Midbrain (tissue), 1 donor: ENCODE measurements at regions not wholly inside any gene's neighbourhood (a gene's known extent, or its start where the extent isn't known, plus 50 kb on each side); places are given as distances from the start of the nearest gene placed in this dataset.
"Not testable (repeated sequence)": the region's sequence is repeated elsewhere in the genome, so short reads cannot be mapped to it uniquely, and the experiment has no call there.

Experiments used
- DNase-seq: peaks from one replicate; lab custom pipeline; 2025; lab: John Stamatoyannopoulos, UW

DNA sequence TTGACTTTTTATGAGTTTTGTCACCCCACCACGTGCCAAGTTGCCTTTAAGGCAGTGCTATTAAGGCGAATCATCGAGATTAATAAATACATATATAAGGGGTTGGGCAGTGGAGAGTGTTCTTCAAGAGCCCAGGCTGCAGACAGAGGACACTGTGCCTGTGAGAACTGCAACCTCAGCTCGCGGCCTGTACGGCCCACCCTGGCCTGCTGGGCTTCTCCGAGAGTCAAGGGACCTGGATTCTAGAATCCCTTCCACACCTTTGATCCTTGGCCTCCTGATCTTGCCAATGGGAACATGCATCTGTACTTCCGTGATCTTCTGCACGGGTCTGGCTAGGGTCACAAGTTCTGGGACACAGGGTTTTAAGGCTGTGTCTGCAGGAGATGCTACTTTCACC lies 54.5 kb downstream of the IRX5 start:
- DNase-seq: no peak

DNA sequence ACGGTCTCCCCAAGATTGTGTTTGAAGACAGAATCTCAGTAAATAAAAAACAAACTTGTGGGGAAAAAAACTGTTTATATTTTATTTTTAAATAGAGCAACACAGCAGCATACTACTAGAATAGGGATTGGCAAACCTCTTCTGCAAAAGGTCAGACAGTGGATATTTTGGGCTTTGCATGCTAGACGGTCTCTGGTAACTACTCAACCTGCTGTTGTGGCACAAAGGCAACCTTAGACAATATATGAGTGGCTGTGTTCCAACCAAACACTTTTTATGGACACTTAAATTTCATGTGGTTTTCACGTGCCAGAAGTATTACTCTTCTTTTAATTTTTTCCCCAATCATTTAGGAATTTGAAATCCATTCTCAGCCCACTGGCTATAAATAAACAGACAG lies 55.0 kb downstream of the IRX5 start:
- DNase-seq: no peak

DNA sequence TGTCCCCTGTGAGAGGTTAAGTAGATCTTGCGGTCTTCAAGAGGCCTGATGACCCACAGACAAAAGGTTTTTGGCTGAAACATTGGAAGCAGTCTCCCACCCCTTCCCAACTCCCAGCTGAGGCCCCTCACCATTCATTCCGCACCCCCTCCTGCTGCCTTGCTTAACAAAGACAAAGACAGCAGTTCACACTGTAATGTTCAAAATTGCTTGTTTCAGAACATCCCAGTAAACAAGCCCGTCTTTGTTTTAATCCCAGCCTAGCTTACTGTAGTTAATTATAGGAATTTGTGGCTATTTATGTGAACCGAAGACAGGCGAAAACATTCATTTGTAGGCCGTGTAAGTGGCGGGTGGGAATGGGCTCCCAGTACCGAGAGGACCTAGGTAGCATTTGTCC lies 55.7 kb downstream of the IRX5 start:
- DNase-seq: peak; percentile 35

DNA sequence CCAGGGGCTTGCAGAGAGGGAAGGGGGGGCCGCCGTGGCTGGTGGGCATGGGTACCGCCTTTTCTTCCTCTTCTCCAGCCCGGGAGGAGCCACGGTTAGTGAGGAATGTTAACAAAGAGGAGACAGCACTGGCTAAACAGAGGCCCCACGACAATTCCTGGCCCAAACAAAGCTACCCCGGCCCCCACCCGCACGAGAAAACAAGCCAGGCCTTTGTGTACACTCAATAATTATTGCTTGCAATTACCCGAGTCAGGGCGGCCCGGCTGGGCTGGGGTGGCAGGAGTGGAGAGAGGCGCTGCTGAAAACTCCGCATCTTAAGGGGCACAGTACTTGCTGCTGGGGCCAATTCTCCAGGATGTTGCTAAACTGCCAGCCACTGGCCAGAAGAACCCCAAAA lies 56.4 kb downstream of the IRX5 start:
- peak; percentile 74 for DNase-seq

DNA sequence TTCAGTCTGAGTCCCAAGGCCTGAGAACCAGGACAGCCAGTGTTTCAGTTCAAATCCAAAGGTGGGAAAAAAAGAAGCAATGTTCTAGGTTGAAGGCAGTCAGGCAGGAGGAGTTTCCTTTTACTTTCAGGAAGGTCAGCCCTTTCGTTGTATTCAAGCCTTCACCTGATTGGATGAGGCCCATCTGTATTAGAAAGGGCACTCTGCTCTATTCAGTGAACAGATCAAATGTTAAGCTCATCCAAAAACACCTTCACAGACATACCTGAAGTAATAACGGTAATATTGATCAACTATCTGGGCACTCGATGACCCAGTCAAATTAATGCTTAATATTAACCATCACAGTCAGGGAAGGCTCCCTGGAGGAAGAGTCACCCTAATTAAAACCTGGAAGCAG lies 60.9 kb downstream of the IRX5 start:
- no peak for DNase-seq

DNA sequence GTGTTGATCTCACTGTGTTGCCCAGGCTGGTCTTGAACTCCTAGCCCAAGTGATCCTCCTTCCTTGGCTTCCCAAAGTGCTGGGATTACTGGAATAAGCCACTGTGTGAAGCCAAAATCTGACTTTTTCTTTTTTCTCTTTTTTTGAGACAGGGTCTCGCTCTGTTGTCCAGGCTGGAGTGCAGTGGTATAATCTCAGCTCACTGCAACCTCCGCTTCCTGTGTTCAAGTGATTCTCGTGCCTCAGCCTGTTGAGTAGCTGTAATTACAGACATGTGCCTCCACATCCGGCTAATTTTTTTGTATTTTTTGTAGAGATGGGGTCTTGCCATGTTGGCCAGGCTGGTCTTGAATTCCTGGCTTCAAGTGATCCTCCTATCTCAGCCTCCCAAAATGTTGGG lies 61.3 kb downstream of the IRX5 start:
- DNase-seq: not testable (repeated sequence)

DNA sequence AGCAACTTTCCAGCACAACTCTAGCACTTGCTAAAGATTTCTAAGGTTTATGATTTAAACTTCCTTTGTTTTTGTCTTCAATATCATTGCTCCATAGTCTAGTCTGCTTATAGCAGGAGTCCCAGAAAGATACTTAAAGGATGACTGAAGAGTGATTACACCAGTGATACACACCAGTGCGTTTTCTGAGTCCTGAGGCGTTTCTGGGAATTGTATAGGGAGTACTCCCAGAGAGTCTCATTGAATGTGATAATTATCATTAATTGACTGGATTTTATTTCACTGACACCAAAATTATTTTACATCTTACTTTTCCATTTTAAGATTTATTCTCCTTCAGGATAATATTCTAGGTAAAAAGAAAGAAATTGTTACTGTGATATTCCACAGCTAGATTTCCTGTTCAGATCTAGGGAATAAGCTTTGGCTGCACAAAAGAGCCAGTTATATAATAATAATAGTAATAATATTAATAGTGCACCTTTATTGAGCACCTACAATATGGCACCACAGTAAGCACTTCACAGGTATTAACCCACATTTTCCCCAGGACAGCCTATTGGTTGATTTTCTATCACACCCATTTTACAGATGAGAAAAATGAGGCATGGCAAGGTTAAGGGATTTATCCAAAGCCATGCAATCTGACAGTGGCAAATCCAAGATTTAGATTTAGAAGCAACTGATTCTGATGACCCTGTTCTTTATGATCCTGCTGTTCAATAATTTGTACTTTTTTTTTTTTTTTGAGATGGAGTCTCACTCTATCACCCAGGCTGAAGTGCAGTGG lies 62.6 kb downstream of the IRX5 start:
- no peak for DNase-seq

DNA sequence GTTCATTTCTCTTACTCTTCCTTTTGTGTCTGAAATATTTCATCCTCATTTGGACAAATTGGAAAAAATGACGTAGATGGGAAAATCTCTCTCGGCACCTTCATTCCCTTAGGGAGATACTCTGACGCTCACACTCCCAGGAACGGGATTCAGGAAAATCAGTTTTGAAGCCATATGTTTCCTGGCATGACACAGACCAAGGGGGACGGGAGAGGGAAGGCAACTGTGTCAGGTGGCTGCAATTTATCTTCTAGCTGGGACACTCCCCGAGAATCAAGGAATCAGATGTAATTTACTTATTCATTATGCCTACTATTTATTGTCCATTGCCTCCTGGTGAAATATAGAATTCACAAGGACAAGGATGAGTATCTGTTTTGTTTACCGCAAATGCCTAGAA lies 65.5 kb downstream of the IRX5 start:
- DNase-seq: no peak

DNA sequence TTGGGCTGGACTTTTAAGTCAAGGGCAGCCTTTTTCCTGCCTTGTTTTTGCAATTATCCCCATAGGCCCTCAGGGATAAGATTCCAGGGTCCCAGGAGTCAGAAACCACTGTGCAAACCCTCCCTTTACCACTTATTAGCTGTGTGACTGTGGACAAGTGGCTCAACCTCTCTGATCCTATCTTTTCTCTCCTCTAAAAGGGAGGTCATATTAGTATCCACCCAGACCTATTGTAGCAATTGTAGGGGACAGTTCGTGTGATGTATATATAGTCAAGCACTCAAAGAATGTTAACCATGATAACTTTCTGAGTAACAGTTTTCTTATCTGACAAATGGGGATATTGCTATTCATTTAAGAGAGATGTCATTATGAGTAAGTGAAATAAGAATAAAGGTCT lies 68.2 kb downstream of the IRX5 start:
- no peak for DNase-seq

DNA sequence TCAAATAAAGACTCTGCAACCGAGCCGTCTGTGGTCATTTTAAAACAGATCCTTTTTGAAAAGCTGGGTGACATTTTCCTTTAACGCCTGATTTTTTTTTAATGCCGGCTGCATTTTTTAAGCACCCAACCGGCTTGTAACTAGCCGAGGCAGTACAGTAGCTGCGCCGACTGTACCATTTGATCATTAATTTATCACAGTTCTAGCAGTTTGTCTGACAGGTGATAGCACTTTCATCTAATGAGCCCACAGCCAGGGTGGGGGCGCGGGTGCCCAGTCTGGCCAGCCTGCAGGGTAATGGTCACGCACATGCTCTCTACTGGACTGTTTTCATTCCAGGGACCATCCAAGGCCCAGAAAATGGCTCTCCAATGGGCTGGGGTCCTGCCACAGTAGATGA lies 68.8 kb downstream of the IRX5 start:
- no peak for DNase-seq

DNA sequence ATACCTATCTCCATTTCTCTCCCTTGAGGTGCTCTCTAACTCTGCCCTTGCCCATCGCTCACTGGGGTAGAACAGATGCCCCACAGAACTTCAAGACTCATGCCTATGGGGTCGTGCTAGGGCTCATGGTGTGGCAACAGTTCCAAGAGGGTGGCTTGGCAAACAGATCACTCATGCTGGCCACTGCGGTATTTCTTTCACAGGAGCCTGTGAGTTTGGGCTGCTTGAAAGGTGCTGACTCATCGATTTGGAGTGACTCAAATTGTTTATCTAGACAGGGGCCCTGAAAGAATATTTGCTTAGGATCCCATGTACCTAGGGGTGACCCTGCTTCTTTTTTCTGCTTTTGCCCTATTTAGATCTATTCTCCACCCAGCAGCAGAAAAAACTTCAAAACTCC lies 69.9 kb downstream of the IRX5 start:
- DNase-seq: no peak

DNA sequence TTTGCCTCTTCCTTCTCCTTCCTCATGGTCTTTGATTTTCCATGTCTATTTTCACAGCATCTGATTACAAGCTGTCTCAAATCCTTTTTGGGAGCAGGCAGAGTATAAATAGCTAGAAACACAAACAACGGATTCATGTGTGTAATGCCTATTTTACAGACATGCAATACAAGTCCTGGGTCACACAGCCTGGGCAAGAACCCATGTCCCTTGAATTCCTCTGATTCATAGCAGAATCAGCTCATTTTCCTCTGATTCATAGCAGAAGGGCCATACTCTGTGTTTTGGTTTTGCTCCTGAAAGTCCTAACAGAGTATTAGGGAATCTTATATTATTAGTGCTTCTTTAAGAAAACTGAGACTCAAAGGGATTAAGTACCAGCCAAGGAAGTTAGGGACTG lies 71.3 kb downstream of the IRX5 start:
- no peak for DNase-seq

DNA sequence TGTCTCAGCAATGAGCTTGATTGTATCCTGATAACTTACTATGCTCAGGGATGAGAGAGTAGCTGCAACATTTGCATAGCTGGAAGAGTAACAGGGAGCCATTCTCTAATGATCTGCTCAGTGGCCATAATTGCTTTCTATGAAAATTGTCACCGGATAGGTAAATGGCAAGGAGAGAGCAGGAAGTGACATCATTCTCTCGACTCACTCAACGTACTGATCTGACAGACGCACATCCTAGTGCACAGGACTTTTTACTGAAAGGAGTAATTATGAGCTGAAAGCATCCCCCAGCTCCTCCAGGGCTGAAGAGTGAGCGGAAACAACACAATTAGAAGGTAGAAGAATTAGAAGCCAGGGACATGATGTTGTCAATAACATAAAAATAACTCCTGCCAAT lies 71.8 kb downstream of the IRX5 start:
- DNase-seq: no peak

DNA sequence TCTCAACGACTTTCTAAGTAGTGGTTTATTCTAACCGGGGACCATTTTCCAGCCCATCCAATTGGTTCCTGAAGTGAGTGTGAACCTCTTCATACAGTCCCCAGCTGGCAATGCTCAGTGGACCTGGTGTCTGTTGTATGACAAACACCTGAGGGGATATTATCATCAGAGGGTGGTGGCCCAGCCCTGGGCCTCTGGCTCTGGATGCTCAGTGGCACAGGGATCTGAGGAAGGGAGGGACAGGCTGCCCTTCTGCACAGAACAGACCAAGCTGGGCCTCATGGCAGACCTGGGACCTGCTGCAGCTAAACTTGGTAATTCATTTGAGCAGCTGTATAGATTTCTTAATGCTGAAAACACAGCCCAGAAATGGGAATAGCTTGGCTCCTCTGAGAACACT lies 72.6 kb downstream of the IRX5 start:
- no peak for DNase-seq

DNA sequence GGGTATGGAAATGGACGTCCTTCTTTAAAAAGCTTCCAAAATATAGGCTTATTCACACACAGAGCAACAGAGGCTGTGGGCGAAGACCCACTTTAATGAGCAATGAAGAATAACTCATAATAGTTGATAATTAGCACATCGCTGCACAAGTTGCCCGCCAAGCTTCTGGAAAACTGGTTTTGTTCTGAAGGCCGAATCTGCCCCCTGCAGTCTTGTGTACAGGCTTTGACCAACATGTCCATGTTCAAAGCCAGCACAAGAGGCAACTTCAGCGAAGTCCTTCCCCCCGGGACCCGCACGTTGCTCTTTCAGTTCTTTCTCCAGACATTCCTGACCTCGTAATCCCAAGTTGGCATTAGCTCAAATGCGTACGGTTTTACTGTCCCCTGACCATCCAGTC lies 73.3 kb downstream of the IRX5 start:
- peak; percentile 36 for DNase-seq

DNA sequence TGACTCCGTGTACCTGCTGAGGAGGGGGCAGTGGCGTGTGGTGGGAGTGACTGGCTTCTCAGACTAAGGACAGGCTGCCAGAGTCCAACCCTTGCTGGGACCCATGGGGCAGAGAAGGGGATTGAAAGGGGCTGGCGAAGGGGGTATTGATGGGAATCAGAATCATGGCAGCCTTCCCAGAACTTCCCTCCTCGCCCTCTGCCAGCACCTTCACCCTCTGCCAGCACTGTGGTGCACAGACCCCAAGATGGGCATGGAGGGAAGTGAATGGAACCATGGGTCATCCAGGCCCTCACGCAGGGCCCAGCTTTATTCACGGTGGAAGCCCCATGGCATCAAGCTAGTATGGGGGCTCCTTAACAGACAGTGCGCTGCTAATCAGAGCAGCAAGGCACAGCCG lies 76.8 kb downstream of the IRX5 start:
- DNase-seq: no peak

DNA sequence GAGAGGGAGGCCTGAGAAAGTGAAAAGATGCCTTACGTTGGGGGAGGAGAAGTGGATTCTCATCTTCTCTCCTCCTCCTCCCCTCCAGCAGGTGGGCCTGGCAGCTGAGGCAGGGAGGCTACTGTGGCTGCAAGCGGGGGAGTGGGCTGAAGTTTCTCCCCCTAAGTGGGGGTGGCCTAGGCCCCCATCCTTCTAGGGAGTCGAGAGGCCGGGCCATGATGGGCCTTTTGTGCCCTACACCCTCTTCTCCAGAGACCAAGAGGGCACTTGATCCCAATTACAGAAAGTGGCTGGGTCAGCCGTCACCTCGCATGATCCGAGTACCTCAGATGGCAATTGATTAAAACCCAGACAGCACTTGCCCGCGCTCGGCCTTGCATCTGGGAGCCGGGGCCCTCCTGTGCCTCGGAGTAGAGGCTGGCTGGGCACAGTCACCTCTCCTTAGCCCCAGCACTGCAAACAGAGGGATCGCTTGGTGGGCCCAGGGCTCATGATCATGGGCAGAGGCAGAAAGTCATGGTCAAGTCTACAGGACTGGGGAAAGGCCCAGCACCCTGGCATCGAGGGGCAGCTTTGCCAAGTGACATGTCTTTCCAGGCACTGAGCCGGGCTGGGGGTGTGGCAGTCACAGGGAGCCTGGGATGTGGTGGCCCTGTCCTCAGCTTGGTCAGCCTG lies 78.3 kb downstream of the IRX5 start:
- no peak for DNase-seq

DNA sequence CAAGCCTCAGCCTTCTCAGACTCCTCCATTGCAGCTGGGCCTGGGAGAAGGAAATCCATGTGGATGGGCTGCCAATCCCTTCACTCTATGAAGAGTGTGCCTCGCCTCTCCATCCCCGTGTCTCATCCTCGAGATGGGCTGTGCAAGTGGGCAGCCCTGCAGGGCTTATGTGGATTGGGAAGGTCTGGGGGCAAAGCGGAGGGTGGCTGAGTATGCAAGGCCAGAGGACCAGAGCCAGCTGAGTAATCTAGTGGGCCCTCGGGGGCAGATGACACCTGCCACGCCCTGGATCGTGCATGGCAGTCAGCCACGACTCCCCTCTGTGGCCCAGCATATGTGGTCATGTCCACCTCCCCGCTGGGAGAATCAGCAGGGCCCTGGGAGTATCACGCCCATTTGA lies 78.9 kb downstream of the IRX5 start:
- no peak for DNase-seq

DNA sequence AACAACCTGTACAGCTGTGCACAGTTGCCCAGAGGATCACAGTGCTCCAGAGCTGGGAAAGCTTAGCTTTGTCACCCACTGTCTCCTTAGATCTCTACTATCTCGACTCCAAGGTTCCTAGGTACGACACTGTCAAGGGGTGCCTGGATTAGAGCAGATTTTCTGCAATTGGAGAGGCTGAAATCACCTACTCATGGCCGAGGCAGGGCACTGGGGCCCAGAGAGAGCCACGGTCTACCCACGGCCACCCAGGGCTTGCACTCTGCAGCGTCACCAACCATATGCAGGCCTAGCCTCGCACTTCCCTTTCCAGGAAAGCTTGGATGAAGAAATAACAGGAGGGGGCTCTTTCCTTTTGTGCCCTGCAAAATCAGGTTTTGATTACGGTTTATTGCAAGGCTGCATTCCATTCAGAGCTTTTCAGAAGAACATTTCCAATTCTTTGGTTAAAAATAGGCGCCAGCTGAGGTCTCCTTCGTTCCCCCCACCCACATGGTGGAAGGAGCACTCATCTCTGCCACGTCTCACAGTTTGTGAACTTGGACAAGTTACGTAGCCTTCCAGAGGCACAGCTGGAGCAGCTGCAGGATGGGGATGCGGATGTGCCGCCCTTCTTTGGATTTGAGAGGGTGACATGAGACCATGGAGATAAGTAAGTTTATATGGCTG lies 80.0 kb downstream of the IRX5 start:
- DNase-seq: no peak

DNA sequence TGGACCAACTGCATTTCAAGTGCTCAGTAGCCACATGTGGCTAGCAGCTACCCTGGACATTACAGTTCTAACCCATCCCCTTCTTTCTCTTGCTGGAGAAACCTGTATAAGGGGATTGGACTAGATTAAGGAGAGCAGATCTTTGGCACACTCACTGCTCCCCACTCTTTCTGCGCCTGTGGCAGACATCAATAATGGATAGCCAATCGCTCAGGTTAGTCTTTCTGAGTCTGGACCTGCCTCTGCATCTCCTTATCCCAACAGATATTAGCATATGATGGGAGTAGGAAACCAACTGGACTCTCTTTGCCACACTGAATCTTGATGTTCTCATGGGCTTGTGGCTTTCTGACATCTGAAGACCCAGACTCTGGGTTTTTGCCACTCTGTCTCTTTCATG lies 81.7 kb downstream of the IRX5 start:
- DNase-seq: no peak

DNA sequence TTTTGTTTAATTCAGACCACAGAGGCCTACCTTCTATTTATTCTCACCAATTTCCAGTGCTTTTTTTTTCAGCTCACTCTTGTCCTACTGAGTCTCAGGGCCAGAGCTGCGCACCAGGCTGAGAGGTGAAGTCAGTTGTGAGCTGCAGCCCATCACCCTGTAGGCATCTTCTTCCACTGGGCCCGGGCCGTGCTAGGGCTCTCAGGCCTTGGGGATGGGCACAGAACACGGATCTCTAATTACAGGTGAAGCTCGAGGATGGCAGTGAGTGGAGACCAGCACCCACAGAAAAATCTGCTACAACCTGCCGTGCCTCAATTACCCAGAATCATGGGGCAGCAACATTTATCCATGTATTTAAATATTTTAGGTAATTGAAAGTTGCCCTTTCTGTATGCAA lies 82.1 kb downstream of the IRX5 start:
- DNase-seq: no peak

DNA sequence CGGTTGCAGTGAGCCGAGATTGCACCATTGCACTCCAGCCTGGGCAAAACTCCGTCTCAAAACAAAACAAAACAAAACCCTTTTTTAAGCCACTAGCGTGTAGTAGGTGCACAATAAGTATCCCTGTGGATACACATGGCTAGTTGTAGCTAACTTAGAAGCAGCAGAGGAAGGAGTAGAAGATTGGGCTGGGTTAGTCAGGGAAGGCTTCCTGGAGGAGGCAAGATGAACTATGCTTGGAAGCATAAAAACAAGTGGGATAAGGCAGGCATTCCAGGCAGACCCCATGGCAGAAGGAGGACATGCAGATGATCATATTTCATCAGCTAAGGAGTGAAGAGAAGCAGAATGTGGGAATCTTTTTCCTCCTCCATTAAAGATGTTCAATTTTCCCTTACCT lies 83.4 kb downstream of the IRX5 start:
- DNase-seq: no peak

DNA sequence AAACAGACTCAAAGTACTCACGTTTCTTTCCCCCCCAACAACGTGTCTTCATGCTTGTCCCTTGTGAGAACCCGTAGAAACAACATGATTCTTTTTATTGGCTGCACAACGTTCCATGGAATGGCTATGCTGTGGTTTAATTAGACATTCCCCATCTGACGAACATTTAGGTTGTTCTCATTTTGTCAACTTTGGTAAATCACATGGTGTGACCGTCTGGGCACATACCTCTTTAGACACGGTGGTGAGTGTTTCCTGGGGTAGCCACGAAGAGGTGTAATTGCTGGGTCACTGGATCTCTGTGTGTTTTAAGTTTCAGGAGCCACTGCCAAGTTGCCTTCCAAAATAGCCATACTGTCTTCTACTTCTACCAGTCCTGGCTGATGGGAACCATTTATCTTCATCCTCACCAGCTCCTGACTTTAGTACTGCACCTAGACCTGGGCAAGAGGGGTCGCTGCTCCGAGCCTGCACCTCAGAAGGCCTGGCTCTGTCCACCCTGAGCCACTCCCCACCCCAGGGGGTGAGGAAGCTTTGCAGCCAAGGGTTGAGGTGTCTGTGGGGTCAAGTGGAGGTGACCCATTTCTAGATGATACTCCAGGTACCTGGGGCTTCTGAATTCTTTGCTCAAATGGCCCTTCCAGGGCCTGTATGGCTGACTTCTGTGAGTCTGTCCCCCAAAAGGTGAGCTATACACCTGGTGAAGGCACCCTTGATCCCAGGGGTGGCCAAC lies 84.7 kb downstream of the IRX5 start:
- DNase-seq: no peak
